ENCODE measurements at regions not wholly inside any gene's neighbourhood (a gene's known extent, or its start where the extent isn't known, plus 50 kb on each side); places are given as distances from the start of the nearest gene placed in this dataset.
"Not testable (repeated sequence)": the region's sequence is repeated elsewhere in the genome, so short reads cannot be mapped to it uniquely, and the experiment has no call there.

DNA sequence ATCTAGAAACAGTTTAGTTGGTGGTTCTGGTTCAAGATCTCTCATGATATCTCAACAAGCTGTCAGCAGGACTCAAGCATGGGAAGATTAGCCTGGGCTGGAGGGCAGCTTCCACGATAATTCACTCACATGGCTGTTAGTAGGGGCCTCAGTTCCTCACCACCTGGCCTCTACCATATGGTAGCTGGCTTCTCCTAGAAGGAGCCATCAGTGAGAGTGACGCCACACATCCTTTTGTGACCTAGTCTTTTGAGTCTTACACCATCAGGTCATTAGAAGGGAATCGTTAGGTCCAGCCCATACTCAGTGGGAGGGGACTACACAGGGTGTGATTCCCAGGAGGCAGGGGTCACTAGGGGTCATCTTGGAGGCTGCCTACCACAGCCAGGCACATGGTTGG lies 239.3 kb upstream of the PLPP4 start:
- no peaks in the 10 kb centered on the region for H4K20me1 ChIP-seq (ENCODE audit: insufficient read depth, poor library complexity, severe bottlenecking)
- H2AFZ ChIP-seq = no peak overlapping the region
- H3K4me1 ChIP-seq (ENCODE audit: insufficient read depth) = no peaks in the 10 kb centered on the region
- H3K4me2 ChIP-seq = no peak overlapping the region
- no peak overlapping the region for H3K27ac ChIP-seq
- H3K4me3 ChIP-seq = no peak overlapping the region
- H3K9me2 ChIP-seq (replicated peaks; ENCODE audit: insufficient read depth) = no peaks in the 10 kb centered on the region
- DNase-seq (ENCODE audit: low spot score) = no peak
- 81% methylated on average over 3 of the region's 3 CpGs for WGBS (ENCODE audit: low lambda C conversion rate, missing lambda C conversion rate)
- TF ChIP-seq, protein P1, sequence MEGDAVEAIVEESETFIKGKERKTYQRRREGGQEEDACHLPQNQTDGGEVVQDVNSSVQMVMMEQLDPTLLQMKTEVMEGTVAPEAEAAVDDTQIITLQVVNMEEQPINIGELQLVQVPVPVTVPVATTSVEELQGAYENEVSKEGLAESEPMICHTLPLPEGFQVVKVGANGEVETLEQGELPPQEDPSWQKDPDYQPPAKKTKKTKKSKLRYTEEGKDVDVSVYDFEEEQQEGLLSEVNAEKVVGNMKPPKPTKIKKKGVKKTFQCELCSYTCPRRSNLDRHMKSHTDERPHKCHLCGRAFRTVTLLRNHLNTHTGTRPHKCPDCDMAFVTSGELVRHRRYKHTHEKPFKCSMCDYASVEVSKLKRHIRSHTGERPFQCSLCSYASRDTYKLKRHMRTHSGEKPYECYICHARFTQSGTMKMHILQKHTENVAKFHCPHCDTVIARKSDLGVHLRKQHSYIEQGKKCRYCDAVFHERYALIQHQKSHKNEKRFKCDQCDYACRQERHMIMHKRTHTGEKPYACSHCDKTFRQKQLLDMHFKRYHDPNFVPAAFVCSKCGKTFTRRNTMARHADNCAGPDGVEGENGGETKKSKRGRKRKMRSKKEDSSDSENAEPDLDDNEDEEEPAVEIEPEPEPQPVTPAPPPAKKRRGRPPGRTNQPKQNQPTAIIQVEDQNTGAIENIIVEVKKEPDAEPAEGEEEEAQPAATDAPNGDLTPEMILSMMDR (IDR thresholded peaks at IDR 0.05; ENCODE audit: poor library complexity) = no peak
- no peak for TF ChIP-seq EZH2phosphoT487 (IDR thresholded peaks at IDR 0.05; ENCODE audit: low read depth, severe bottlenecking, unreplicated experiment)
- no peak for TF ChIP-seq EZH2 (IDR thresholded peaks at IDR 0.05; ENCODE audit: borderline replicate concordance)
- no peaks in the 10 kb centered on the region for H3K9me3 ChIP-seq (ENCODE audit: low read depth)
- H3K36me3 ChIP-seq (replicated peaks; ENCODE audit: insufficient read depth, low read depth) = no peaks in the 10 kb centered on the region
- H3K27me3 ChIP-seq = no peaks in the 10 kb centered on the region
- H3K79me2 ChIP-seq = no peaks in the 10 kb centered on the region

DNA sequence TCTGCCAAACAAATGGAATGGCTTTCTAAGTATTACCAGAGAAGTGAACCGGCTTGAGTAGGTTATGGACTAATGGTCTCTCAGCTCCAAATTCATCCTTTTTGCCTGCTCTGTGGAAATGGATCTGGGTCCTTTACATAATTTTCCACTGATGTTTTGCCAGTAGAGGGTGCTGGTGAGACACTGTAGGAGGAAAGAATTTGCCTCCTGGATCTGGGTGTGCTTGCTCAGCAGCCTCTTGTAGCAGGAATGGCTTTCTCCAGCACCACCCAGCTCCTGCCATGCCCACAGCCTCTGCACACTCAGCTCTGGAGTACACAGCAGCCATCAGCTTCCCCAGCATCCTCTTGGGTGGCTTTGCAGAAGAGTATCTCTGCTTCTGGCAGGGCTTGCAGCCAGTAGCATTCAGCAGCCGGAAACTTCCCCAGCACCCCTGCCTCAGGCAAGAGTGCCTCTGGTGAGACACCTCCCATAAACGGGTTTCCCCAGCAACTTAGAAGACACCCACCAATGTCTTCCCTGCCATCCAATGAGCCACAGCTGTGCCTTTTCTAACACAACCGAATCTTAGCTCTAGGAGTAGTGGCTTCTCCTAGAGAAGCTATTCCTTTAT lies 235.0 kb upstream of the PLPP4 start:
- Histone ChIP-seq H3K27ac (no peak overlapping the region), H3K79me2 (no peaks in the 10 kb centered on the region), H4K20me1 (ENCODE audit: insufficient read depth, poor library complexity, severe bottlenecking) (no peaks in the 10 kb centered on the region), H2AFZ (no peak overlapping the region), H3K36me3 (replicated peaks; ENCODE audit: insufficient read depth, low read depth) (no peaks in the 10 kb centered on the region), H3K4me2 (no peak overlapping the region), H3K9me2 (replicated peaks; ENCODE audit: insufficient read depth) (no peaks in the 10 kb centered on the region), H3K4me3 (no peak overlapping the region), H3K9me3 (ENCODE audit: low read depth) (no peaks in the 10 kb centered on the region), H3K27me3 (no peaks in the 10 kb centered on the region), H3K4me1 (ENCODE audit: insufficient read depth) (no peaks in the 10 kb centered on the region)
- peak; percentile 82 for DNase-seq (ENCODE audit: low spot score)
- TF ChIP-seq, protein P1 (IDR thresholded peaks at IDR 0.05; ENCODE audit: poor library complexity) = peak; percentile 59
- TF ChIP-seq EZH2 (IDR thresholded peaks at IDR 0.05; ENCODE audit: borderline replicate concordance) (no peak), EZH2phosphoT487 (IDR thresholded peaks at IDR 0.05; ENCODE audit: low read depth, severe bottlenecking, unreplicated experiment) (no peak)
- 53% methylated on average over 4 of the region's 4 CpGs for WGBS (ENCODE audit: low lambda C conversion rate, missing lambda C conversion rate)

DNA sequence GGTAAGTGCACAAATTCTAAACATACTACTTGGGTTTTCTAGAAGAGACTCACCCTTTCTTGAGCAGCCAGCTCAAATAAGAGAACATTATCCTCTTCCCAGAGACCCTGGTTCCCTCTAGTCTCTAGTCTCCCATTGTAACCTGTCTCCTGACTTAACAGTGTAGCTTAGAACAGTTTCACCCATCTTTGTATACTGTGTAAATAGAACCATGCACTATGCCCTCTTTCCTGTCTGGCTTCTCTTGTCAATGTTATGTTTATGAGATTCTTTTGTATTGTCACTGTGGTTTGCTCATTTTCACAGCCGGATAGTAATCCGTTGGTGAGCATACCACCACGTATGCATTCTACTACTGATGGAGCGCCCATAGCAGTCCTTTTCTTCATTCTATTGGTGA lies 227.4 kb upstream of the PLPP4 start:
- no peaks in the 10 kb centered on the region for H3K36me3 ChIP-seq (replicated peaks; ENCODE audit: insufficient read depth, low read depth)
- 79% methylated on average over 4 of the region's 4 CpGs for WGBS (ENCODE audit: low lambda C conversion rate, missing lambda C conversion rate)
- no peak overlapping the region for H3K27ac ChIP-seq
- H3K79me2 ChIP-seq = no peaks in the 10 kb centered on the region
- H2AFZ ChIP-seq = no peak overlapping the region
- H3K9me2 ChIP-seq (replicated peaks; ENCODE audit: insufficient read depth) = no peaks in the 10 kb centered on the region
- no peak for TF ChIP-seq EZH2 (IDR thresholded peaks at IDR 0.05; ENCODE audit: borderline replicate concordance)
- no peak for TF ChIP-seq EZH2phosphoT487 (IDR thresholded peaks at IDR 0.05; ENCODE audit: low read depth, severe bottlenecking, unreplicated experiment)
- TF ChIP-seq, protein P1 (IDR thresholded peaks at IDR 0.05; ENCODE audit: poor library complexity) = no peak
- no peaks in the 10 kb centered on the region for H3K4me1 ChIP-seq (ENCODE audit: insufficient read depth)
- no peak overlapping the region for H3K4me2 ChIP-seq
- H3K27me3 ChIP-seq = no peaks in the 10 kb centered on the region
- H3K9me3 ChIP-seq (ENCODE audit: low read depth) = no peaks in the 10 kb centered on the region
- H3K4me3 ChIP-seq = no peak overlapping the region
- H4K20me1 ChIP-seq (ENCODE audit: insufficient read depth, poor library complexity, severe bottlenecking) = no peaks in the 10 kb centered on the region
- DNase-seq (ENCODE audit: low spot score) = no peak

DNA sequence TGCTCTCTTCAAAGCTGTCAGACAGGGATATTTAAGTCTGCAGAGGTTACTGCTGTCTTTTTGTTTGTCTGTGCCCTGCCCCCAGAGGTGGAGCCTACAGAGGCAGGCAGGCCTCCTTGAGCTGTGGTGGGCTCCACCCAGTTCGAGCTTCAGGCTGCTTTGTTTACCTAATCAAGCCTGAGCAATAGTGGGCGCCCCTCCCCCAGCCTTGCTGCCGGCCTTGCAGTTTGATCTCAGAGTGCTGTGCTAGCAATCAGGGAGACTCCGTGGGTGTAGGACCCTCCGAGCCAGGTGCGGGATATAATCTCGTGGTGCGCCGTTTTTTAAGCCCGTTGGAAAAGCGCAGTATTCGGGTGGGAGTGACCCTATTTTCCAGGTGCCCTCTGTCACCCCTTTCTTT lies 217.3 kb upstream of the PLPP4 start:
- H3K9me2 ChIP-seq (replicated peaks; ENCODE audit: insufficient read depth); H4K20me1 ChIP-seq (ENCODE audit: insufficient read depth, poor library complexity, severe bottlenecking); H3K4me2 ChIP-seq; H3K27ac ChIP-seq; H3K4me3 ChIP-seq; H2AFZ ChIP-seq; H3K36me3 ChIP-seq (replicated peaks; ENCODE audit: insufficient read depth, low read depth); H3K4me1 ChIP-seq (ENCODE audit: insufficient read depth); H3K9me3 ChIP-seq (ENCODE audit: low read depth); H3K27me3 ChIP-seq; H3K79me2 ChIP-seq: not testable (repeated sequence)
- 41% methylated on average over 12 of the region's 12 CpGs for WGBS (ENCODE audit: low lambda C conversion rate, missing lambda C conversion rate)
- DNase-seq (ENCODE audit: low spot score) = peak; percentile 12
